ENCODE measurements at regions not wholly inside any gene's neighbourhood (a gene's known extent, or its start where the extent isn't known, plus 50 kb on each side); places are given as distances from the start of the nearest gene placed in this dataset.
"Not testable (repeated sequence)": the region's sequence is repeated elsewhere in the genome, so short reads cannot be mapped to it uniquely, and the experiment has no call there.

DNA sequence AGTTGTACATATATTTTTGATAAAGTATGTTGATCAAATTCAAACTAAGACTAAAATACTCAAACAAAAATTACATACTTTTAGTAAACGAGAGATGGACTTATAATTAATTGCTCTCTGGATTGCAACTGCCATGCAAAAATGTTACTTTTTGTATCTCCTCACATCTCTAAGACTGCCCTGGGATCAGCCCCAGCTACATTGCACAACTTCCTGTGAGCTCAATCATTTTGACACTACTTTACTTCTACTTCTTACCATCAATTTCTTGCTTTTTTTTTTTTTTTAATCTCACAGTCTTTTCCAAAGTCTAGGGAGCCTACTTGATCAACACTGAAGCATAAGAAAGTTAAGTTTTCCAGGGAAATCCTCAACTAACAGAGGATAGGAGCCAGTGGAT, 506.0 kb upstream of the CDH10 start:
- DNase-seq, result no peak

DNA sequence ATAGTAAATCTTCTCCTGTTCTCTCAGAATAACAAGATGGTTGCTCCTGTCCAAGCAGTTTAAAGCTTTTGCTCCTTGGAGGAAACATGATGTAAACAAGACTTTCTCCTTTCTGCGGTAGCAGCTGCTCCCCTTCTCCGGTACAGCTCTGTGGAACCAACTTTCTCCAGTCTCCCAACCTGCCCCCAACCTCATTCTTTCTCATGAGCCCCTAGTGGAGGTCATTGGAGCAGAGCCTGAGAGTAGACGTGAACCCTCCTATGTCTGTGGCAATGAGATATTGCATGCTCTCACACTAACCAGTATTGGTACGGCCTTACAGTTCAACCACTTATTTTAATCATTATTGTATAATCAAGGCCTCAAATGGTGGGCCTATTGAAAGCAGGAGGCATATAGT, 483.8 kb upstream of the CDH10 start:
- DNase-seq, result no peak

DNA sequence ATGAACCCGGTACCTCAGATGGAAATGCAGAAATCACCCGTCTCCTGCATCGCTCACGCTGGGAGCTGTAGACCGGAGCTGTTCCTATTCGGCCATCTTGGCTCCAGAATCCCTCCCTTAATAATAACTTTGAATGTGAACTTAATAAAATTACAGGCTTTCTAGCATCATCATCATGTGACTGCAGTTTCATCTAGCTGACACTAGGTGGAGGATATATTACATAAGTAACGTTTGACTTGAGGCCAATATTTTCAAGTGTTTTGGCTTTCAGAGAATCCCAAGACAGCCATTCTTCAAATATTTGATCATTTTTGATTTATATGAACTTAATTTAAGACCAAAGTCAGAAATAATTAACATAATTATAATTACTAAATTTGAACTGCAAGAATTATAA, 474.9 kb upstream of the CDH10 start:
- peak; percentile 63 for DNase-seq

DNA sequence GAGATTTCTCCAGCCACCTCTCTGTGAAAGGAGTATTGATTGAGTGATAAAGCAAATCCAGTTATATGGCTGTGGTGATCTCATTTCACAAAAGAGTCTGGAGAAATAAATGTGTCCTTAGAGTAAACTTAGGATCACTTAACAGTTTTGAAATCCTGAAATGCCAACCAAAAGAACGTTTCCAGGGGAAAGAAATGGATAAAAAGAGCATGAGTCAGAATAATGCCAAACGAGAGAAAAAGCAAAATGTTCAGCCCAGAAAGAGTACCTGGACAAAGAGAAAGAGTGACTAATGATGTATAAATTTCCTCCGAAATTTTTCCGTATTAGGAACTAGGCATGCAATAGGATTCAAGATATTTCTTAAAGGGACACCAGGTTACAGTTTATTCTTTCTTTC, 463.1 kb upstream of the CDH10 start:
- no peak for DNase-seq

DNA sequence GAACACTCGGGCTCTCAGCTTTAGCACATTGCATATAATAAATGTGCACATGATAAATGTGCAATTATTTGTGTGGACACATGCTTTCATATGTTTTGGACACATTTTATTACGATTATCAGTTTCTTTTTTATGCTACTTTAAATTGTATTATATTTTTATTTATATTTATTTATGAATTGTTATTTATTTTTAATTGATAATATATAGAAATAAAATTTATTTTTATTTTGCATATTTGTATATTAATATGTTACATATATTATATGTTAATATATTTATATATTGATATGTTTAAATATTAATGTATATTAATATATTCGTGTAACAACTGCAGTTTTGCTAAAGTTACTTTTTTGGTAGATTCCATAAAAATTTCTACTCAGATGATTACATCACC, 454.8 kb upstream of the CDH10 start:
- no peak for DNase-seq

DNA sequence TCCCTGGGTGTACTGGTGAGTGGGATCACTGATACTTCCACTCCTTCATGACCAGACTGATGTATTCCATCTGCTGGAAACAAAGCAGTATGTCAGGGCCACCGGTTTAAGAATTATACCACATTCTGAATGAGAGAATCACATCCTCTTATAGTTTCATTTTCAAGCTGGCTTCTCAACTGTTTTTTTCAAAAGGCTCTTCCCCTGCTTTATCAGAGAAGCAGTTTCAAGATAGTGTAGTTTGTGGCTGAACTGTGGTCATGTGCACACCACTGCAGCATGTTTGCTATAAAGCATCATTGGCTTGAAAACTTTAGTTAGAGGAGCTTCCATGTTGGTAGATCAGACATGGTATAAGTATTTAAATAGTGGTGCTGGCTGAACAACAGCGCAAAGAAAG, 450.5 kb upstream of the CDH10 start:
- DNase-seq, result no peak

DNA sequence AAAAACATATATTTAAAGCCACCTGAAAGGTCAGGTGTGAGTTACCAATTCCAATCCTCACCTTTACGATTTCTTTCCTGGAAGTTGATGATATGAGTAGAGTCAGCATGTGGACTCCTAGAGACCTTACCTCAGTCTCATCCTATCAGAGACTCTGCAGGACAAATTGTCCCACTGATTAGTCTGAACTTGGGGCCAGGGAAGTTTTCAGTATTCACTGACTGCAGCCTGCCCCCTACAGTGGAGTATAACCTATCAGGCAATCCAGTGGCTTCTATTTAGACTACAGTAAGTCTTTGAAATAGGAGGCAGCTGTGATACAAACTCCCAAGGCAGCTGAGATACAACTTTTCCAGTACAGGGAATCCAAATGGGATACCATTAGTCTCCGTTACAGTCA, 449.4 kb upstream of the CDH10 start:
- no peak for DNase-seq

DNA sequence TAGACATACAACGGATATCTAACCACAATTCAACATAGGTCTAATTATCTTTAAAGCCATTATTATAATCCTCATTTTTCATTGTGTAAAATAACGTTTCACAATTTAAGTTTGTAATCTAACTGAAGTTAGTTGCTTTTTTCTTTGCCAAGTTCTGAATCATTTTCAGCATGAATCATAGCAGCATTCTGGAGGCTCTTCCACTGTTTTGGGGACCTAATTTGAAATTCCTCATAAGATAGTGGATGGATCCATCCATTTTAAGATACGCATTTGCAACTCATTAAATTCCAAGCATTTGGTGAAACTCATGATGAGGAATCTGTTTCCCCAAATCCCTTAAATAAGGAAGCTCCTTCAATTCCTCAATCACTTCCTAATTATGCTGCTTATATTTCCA, 447.1 kb upstream of the CDH10 start:
- DNase-seq, result no peak

DNA sequence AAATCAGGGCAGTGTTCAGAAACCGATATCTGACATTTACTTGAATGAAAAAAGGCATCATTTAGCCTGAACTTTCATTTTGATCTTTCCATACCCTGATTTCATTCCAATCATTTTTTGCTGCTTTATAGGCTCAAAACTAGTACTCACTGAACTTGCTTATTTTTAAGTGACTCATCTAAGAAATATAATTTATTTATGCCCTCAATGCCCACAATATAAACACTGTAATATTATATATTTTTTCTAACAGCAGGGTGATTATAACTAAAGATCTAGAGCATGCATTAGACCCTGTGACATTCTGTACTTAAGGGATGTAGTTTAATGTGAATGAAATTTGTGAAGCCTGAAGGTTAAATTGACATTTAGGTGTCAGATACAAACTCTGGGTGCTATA, 446.1 kb upstream of the CDH10 start:
- DNase-seq, result no peak

DNA sequence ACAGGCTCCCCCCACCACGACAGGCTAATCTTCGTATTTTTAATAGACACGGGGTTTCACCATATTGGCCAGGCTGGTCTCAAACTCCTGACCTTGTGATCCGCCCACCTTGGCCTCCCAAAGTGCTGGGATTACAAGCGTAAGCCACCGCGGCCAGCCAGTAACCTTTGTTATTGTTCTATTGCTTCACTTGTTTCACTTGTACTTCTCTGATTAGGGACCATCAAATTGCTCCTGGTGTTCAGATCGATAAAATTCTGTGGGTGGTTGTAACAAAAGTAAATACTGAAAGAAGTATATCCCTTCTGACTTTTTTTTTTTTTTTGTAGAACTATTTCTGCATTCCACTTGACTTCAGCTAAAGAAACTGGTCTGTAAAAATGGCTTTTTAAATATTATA, 445.5 kb upstream of the CDH10 start:
- DNase-seq, result no peak

DNA sequence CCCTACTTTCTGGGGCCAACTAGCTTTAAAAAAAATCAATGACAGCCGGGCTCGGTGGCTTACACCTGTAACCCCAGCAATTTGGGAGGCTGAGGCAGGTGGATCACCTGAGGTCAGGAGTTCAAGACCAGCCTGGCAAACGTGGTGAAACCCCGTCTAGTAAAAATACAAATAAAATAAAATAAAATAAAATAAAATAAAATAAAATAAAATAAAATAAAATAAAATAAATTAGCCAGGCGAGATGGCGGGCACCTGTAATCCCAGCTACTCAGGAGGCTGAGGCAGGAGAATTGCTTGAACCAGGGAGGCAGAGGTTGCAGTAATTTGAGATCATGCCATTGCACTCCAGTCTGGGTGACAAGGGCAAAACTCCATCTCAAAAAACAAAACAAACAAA, 443.9 kb upstream of the CDH10 start:
- DNase-seq, result not testable (repeated sequence)

DNA sequence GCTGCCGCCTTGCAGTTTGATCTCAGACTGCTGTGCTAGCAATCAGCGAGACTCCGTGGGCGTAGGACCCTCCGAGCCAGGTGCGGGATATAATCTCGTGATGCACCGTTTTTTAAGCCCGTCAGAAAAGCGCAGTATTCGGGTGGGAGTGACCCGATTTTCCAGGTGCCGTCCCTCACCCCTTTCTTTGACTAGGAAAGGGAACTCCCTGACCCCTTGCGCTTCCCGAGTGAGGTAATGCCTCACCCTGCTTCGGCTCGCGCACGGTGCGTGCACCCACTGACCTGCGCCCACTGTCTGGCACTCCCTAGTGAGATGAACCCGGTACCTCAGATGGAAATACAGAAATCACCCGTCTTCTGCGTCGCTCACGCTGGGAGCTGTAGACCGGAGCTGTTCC, 438.5 kb upstream of the CDH10 start:
- not testable (repeated sequence) for DNase-seq

DNA sequence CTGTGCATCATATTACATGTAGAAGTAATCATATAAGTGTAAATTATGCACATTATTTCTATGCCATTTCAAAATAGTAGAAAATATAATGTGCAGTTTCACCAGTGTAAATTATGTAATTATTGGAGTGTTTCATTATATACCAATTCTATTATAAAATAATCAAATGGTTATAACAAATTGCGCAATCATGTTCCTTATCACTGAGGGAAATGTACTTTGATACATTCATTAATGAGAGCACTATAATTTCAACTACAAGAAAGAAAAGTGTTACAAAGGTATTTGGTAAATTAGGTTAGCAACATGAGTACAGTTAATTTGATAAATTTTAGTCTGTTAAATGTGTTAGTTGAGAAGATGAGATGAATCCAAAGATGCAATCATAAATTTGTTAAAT, 421.5 kb upstream of the CDH10 start:
- DNase-seq, result no peak

DNA sequence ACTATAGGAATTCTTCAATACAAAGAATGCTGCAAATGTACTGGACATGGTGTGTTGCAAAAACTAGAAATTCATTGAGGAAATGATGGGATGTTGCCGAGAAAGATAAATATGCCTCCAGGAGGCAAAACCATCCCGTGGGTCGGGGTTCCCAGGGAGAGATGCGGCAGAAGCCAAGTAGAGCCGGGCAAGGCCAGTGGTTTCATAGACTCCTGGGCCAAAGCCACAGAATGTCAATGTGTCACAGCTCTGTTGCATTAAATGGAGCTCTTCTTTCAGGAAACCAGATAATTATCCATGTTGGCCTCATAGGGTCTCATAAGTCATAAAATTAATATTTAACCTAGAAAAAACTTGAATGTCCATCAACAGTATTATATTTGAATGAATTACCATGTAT, 419.5 kb upstream of the CDH10 start:
- DNase-seq, result no peak

DNA sequence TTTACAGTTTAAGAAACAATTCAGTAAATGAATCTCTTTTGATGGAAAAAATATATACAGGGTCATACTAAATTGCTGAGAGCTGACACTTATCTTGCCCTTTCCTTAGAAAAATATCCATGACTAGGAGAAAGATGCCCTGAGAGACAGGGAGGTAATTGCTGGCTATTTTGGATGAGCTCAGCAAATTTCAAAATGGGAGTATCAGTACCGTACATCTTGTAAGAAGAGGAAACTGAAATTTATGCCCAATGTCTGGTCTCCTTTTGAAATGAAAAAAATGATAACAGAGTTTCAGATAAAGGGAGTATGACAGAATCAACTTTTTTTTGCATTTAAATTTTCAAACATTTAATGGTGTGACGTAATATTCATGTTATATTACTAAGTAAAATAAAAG, 415.8 kb upstream of the CDH10 start:
- no peak for DNase-seq

DNA sequence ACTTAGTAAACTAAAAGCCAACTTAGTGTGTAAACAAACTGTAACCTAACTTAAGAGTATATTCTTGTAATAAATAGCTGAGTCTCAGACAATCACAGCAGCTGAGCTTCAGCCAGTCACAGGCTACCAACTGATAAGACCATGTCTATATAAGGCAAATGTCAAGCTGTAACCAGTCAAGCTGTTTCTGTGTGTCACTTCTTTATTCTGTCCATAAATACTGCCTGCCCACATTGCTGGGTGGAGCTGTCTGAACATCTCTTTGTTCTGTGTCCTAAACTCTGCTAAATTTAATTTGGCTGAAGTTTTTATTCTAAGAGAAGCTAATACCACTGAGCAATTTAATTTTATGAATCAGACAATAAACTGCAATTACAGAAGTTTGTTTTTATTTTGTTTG, 412.1 kb upstream of the CDH10 start:
- DNase-seq, result no peak

DNA sequence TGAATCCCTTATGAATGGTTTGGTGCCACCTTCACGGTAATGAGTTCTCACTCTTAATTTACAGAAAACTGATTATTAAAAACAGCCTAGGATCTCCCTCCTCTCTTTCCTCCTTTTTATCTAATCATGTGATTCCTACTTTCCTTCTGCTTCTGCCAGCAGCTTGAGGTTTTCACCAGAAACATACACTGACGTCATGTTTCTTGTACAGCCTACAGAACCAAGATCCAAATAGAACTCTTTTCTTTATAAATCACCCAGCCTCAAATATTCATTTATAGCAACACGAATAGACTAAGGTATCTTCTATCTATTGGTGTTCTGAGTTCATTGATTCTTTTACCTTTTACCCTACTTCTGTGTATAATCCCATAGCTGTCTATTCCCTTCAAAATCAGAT, 388.9 kb upstream of the CDH10 start:
- no peak for DNase-seq

DNA sequence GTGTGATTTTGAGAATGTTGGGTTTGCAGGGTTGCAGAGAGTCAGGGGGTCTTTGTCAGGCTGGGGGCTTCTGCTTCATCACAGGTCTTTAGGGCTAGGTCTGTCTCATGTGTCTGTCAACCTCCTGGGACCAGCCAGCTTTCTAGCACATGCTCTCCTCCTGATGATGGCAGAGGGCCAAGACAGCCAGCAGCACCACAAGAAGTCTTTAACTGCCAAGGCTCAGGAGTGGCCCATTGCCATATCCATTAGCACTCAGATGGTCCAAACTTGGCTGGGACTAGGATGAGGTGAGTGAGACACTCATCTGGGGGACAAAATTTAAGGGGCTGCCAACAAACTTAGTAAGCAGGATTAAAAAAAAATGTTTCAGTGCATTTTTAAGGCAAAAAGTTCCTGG, 384.2 kb upstream of the CDH10 start:
- peak; percentile 9 for DNase-seq

DNA sequence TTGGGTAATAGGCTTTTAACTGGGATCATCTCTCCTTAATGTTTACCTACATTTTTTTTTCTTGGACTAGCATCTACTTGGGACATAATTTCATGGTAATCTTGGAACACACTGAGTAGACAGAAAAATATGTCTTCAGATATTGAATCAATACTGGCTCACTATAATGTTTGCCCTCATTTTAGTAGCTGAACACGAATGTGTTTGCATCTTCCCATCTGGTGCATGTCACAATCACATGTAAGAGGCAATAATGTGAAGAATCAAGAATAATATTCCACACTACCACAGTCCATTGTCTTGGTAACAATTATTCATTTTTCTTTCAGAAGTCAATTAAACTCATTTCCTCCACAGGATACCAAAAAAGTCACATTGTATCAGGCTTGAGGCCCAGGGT, 382.7 kb upstream of the CDH10 start:
- DNase-seq, result no peak

DNA sequence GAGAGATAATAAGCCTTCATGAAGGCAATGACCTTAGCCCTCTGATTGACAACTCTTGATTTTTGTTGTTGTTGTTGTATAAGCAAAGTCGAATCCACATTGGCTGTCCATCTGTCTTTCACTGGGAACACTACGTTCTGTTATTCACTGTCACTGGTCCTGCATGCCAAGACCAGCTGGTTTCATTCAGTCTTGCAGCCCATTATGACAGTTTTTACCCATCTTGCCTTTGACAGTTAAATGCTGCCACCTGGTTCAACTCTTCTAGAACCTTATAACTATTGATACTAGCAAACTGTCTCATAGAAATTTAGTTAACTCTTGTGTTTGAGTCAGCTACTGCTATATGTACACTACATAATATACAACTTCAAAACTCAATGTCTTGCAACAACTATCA, 382.3 kb upstream of the CDH10 start:
- DNase-seq, result no peak

DNA sequence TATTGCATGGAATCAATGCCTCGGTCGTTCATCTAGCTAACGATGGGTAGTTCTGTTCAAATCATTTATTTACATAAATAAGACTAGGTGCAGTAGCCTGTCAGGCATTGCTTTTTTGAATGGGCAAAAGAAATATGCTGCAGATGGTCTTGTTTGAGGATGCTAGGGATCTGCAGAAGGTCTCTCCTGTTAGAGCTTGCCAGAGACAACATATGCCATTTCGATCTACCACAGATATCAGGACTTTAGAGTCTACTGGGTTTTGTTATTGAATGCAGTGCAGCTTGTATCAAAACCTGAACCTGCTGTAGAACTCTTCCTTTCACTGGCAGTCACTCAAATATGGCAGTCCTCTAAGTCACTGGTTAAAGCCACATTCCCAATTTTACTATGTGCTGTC, 381.1 kb upstream of the CDH10 start:
- DNase-seq, result no peak

DNA sequence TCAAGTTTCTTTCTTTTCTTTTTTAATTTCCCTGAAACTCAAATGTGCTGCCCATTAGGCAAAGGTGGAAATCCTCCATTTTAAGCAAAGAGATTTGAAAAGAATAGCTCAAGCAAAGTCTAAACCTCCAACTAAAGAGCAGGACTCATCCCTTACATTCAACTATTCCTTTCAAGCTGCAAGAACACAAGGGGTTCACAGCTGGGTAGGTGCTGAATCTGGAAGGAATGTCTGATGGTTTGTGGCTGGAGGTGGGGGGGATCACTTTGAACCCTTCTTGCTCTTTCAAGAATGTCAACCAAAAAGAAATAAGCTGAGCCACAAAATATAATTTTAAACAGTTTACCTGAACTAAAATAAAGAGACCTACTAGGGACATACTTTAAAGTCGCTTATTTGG, 375.7 kb upstream of the CDH10 start:
- DNase-seq, result no peak

DNA sequence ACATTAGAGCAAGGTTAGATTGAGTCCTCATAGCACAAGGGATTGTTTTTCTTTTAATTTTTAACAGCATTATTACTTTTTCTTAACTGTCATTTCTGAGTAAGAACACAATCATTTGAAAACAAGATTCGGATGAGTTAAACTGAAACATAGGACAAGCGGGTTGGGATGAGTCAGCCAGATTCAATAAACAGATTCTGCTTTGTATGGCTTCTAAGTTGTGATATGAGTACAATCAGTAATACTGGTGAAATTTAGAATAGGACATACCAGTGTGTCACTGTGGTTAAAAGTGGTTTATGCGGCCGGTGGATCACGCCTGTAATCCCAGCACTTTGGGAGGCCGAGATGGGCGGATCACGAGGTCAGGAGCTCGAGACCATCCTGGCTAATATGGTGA, 364.3 kb upstream of the CDH10 start:
- DNase-seq, result no peak

DNA sequence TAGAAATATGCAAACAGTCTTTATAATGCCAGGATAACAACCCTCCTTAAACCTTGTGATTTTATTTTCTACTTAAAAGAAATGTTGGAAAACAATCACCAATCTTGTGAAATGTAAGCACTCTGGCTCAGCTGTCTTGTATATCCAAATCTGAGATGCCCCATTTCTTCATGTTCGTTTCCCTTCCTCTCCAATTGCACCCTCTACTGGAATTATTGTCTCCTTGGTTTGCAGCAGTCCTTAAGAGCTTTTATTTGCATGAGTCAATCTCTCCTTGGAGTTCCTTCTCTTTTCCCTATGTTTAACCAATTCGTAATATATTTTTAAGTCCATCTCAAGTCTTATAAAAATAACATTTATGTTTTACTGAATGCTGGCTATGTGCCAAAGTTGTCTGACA, 362.0 kb upstream of the CDH10 start:
- DNase-seq, result no peak

DNA sequence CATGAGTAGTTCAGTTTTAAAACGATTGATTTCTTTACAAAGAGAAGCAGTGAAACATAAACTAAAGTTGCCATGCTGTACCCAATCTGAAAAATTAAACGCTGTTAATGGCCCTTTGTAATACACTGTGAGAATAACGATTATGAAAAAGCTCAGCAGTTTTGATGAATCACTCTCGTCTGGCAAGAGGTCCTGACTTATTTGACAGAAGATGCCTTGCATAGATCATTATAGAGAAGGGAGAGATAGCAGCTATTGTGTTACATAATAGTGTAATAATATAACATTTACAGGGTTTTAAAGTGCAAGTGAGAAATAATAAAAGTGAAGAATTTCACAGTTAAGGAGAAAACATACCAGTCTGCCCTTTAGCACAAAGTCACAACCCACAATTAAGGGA, 361.5 kb upstream of the CDH10 start:
- DNase-seq, result no peak

DNA sequence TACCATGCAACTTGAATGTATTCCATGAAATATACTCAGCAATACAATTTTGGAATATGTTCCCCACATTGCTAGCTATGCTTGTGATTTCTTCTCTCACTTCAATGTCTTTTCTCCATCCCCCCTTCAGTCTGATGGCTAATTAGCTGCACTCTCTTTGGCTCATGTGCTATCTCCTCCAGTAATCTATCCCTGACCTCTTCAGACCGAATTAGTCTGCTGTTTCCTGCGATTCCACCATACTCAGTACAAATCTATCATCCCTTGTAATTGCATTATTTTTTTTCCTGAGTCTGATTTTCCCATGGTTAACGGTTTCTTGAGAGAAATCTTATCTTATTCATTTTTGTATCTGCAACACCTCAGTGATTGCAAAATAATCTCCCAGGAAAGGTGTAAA, 360.7 kb upstream of the CDH10 start:
- DNase-seq, result no peak

DNA sequence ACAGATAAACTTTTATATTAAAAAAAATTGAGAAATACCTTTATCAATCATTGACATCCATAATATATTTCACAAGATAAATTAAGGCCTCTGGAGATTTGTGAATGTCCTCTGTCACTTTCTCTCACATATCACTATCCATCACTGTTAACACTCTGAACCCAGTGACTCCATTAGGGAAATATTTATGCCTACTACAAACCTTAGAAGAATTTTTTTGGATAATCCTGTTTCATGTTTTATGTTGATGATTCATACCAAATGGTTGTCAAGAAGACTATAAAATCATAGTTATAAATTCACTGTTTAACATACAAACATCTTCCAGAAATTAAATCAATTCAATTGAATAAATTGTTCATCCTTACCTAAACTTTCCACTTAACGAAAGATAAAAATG, 357.6 kb upstream of the CDH10 start:
- DNase-seq, result no peak
